ENCODE measurements at regions not wholly inside any gene's neighbourhood (a gene's known extent, or its start where the extent isn't known, plus 50 kb on each side); places are given as distances from the start of the nearest gene placed in this dataset.
"Not testable (repeated sequence)": the region's sequence is repeated elsewhere in the genome, so short reads cannot be mapped to it uniquely, and the experiment has no call there.

- H3K36me3 Mint-ChIP-seq (ENCODE audit: low read depth); intact Hi-C loops (cut with micrococcal nuclease); H3K4me1 Mint-ChIP-seq; H3K27ac Mint-ChIP-seq; DNase-seq; H3K9me3 Mint-ChIP-seq; POLR2A ChIA-PET; H3K4me3 Mint-ChIP-seq; ATAC-seq (ENCODE audit: low read depth); CTCF ChIA-PET: not testable (repeated sequence)
- H3K27me3 Mint-ChIP-seq: peaks cover 16% of the 10 kb centered on the region
These were observed 104.3 kb downstream of the MTPN start for GRCh38 chr7:135872861-135873260.

GRCh38 chr7:135862586-135863340, 114.2 kb upstream of the FAM180A start:
- ChIA-PET CTCF (interaction anchor here (0.6 kb wide), 1 partner anchor 14 kb away, joined by 3 read pairs; no protein-coding TSS in a partner anchor), POLR2A (no interaction called here)
- Mint-ChIP-seq H3K9me3 (no peaks in the 10 kb centered on the region), H3K4me3 (no peak overlapping the region), H3K27ac (no peak overlapping the region), H3K36me3 (ENCODE audit: low read depth) (no peaks in the 10 kb centered on the region), H3K27me3 (no peaks in the 10 kb centered on the region), H3K4me1 (no peaks in the 10 kb centered on the region)
- ATAC-seq (ENCODE audit: low read depth): no peak
- no peak for DNase-seq
- no peak for TF ChIP-seq CTCF (IDR thresholded peaks at IDR 0.05)
- intact Hi-C loops (cut with micrococcal nuclease): no loop called here

- no peak overlapping the region for H3K27ac Mint-ChIP-seq
- intact Hi-C loops (cut with micrococcal nuclease): no loop called here
- H3K4me3 Mint-ChIP-seq: no peak overlapping the region
- H3K4me1 Mint-ChIP-seq: peaks cover 6% of the 10 kb centered on the region
- ATAC-seq (ENCODE audit: low read depth) (no peak), DNase-seq (no peak)
- no peaks in the 10 kb centered on the region for H3K27me3 Mint-ChIP-seq
- ChIA-PET CTCF (no interaction called here), POLR2A (no interaction called here)
- TF ChIP-seq CTCF (IDR thresholded peaks at IDR 0.05): no peak
- no peaks in the 10 kb centered on the region for H3K9me3 Mint-ChIP-seq
- H3K36me3 Mint-ChIP-seq (ENCODE audit: low read depth): no peaks in the 10 kb centered on the region
These were observed 110.9 kb upstream of the FAM180A start for GRCh38 chr7:135859538-135859937.

GRCh38 chr7:135858851-135859250, 110.2 kb upstream of the FAM180A start:
- ChIA-PET CTCF (no interaction called here), POLR2A (no interaction called here)
- no peak overlapping the region for H3K4me3 Mint-ChIP-seq
- no peak for TF ChIP-seq CTCF (IDR thresholded peaks at IDR 0.05)
- no peaks in the 10 kb centered on the region for H3K36me3 Mint-ChIP-seq (ENCODE audit: low read depth)
- no peak for DNase-seq
- H3K27ac Mint-ChIP-seq: no peak overlapping the region
- intact Hi-C loops (cut with micrococcal nuclease): no loop called here
- no peaks in the 10 kb centered on the region for H3K27me3 Mint-ChIP-seq
- H3K9me3 Mint-ChIP-seq: no peaks in the 10 kb centered on the region
- ATAC-seq (ENCODE audit: low read depth): no peak
- peaks cover 6% of the 10 kb centered on the region for H3K4me1 Mint-ChIP-seq

- POLR2A ChIA-PET: no interaction called here
- Mint-ChIP-seq H3K4me3 (no peak overlapping the region), H3K27ac (no peak overlapping the region), H3K4me1 (peaks cover 6% of the 10 kb centered on the region), H3K27me3 (no peaks in the 10 kb centered on the region), H3K9me3 (no peaks in the 10 kb centered on the region), H3K36me3 (ENCODE audit: low read depth) (no peaks in the 10 kb centered on the region)
- CTCF ChIA-PET: no interaction called here
- DNase-seq: no peak
- ATAC-seq (ENCODE audit: low read depth): no peak
- no peak for TF ChIP-seq CTCF (IDR thresholded peaks at IDR 0.05)
- intact Hi-C loops (cut with micrococcal nuclease): no loop called here
These were observed 109.8 kb upstream of the FAM180A start for GRCh38 chr7:135858379-135858778.

Data from activated B cell treated with CpG ODN at 0.5 μM for 24 hours (primary cell).